ENCODE measurements at regions not wholly inside any gene's neighbourhood (a gene's known extent, or its start where the extent isn't known, plus 50 kb on each side); places are given as distances from the start of the nearest gene placed in this dataset.

- no peaks in the 10 kb centered on the region for H3K27me3 ChIP-seq (ENCODE audit: insufficient read depth, poor library complexity, severe bottlenecking)
- H3K27ac ChIP-seq (ENCODE audit: poor library complexity, severe bottlenecking), result no peak overlapping the region
- TF ChIP-seq CTCF (IDR thresholded peaks at IDR 0.05; ENCODE audit: poor library complexity, severe bottlenecking), result no peak
- ATAC-seq (ENCODE audit: low read depth) (no peak), DNase-seq (ENCODE audit: low spot score) (no peak)
- H3K9me3 ChIP-seq (ENCODE audit: severe bottlenecking), result no peaks in the 10 kb centered on the region
- no peak overlapping the region for H3K4me3 ChIP-seq (ENCODE audit: severe bottlenecking)
- no peaks in the 10 kb centered on the region for H3K36me3 ChIP-seq (ENCODE audit: low read depth)
- no peaks in the 10 kb centered on the region for H3K4me1 ChIP-seq (ENCODE audit: insufficient read depth, poor library complexity, severe bottlenecking)
These were observed 58.9 kb upstream of the GATA6 start for GRCh38 chr18:22110461-22110924.

GRCh38 chr18:22112215-22112614 is 57.2 kb upstream of the GATA6 start:
- no peak for DNase-seq (ENCODE audit: low spot score)
- Histone ChIP-seq H3K36me3 (ENCODE audit: low read depth) (no peaks in the 10 kb centered on the region), H3K27me3 (ENCODE audit: insufficient read depth, poor library complexity, severe bottlenecking) (no peaks in the 10 kb centered on the region), H3K27ac (ENCODE audit: poor library complexity, severe bottlenecking) (no peak overlapping the region), H3K4me3 (ENCODE audit: severe bottlenecking) (no peak overlapping the region), H3K9me3 (ENCODE audit: severe bottlenecking) (no peaks in the 10 kb centered on the region), H3K4me1 (ENCODE audit: insufficient read depth, poor library complexity, severe bottlenecking) (no peaks in the 10 kb centered on the region)
- no peak for ATAC-seq (ENCODE audit: low read depth)
- no peak for TF ChIP-seq CTCF (IDR thresholded peaks at IDR 0.05; ENCODE audit: poor library complexity, severe bottlenecking)

- no peaks in the 10 kb centered on the region for H3K27me3 ChIP-seq (ENCODE audit: insufficient read depth, poor library complexity, severe bottlenecking)
- ATAC-seq (ENCODE audit: low read depth) (no peak), DNase-seq (ENCODE audit: low spot score) (no peak)
- no peaks in the 10 kb centered on the region for H3K4me1 ChIP-seq (ENCODE audit: insufficient read depth, poor library complexity, severe bottlenecking)
- H3K36me3 ChIP-seq (ENCODE audit: low read depth), result no peaks in the 10 kb centered on the region
- TF ChIP-seq CTCF (IDR thresholded peaks at IDR 0.05; ENCODE audit: poor library complexity, severe bottlenecking), result no peak
- H3K9me3 ChIP-seq (ENCODE audit: severe bottlenecking), result no peaks in the 10 kb centered on the region
- no peak overlapping the region for H3K4me3 ChIP-seq (ENCODE audit: severe bottlenecking)
- H3K27ac ChIP-seq (ENCODE audit: poor library complexity, severe bottlenecking), result no peak overlapping the region
These were observed 56.1 kb upstream of the GATA6 start for GRCh38 chr18:22113144-22113844.

- Histone ChIP-seq H3K36me3 (ENCODE audit: low read depth) (no peaks in the 10 kb centered on the region), H3K4me1 (ENCODE audit: insufficient read depth, poor library complexity, severe bottlenecking) (no peaks in the 10 kb centered on the region), H3K27me3 (ENCODE audit: insufficient read depth, poor library complexity, severe bottlenecking) (no peaks in the 10 kb centered on the region), H3K27ac (ENCODE audit: poor library complexity, severe bottlenecking) (no peak overlapping the region), H3K9me3 (ENCODE audit: severe bottlenecking) (no peaks in the 10 kb centered on the region), H3K4me3 (ENCODE audit: severe bottlenecking) (no peak overlapping the region)
- DNase-seq (ENCODE audit: low spot score) (no peak), ATAC-seq (ENCODE audit: low read depth) (no peak)
- TF ChIP-seq CTCF (IDR thresholded peaks at IDR 0.05; ENCODE audit: poor library complexity, severe bottlenecking), result no peak
These were observed 54.7 kb upstream of the GATA6 start for GRCh38 chr18:22114526-22115321.

- H3K27ac ChIP-seq (ENCODE audit: poor library complexity, severe bottlenecking), result no peak overlapping the region
These were observed 53.8 kb upstream of the GATA6 start for GRCh38 chr18:22115573-22115972.

More at GRCh38 chr18:22115573-22115972, 53.8 kb upstream of the GATA6 start:
- ATAC-seq (ENCODE audit: low read depth) (no peak), DNase-seq (ENCODE audit: low spot score) (no peak)
- H3K4me1 ChIP-seq (ENCODE audit: insufficient read depth, poor library complexity, severe bottlenecking), result no peaks in the 10 kb centered on the region
- H3K27me3 ChIP-seq (ENCODE audit: insufficient read depth, poor library complexity, severe bottlenecking), result no peaks in the 10 kb centered on the region
- TF ChIP-seq CTCF (IDR thresholded peaks at IDR 0.05; ENCODE audit: poor library complexity, severe bottlenecking), result no peak
- no peaks in the 10 kb centered on the region for H3K9me3 ChIP-seq (ENCODE audit: severe bottlenecking)
- H3K36me3 ChIP-seq (ENCODE audit: low read depth), result no peaks in the 10 kb centered on the region
- no peak overlapping the region for H3K4me3 ChIP-seq (ENCODE audit: severe bottlenecking)
